HEK293 (cell line): ENCODE measurements at regions not wholly inside any gene's neighbourhood (a gene's known extent, or its start where the extent isn't known, plus 50 kb on each side); places are given as distances from the start of the nearest gene placed in this dataset.

ENCODE experiments used
- AEBP2 ChIP-seq: fragments of 450-650 bp; formaldehyde crosslinking; IDR thresholded peaks from 2 replicates; pipeline ENCODE4 v1.5.1; 2016; ENCODE audit warnings: missing biosample characterization, missing genetic modification characterization, borderline replicate concordance
- CTCF ChIP-seq: fragments of 450-650 bp; formaldehyde crosslinking; IDR thresholded peaks from 2 replicates; pipeline ENCODE4 v1.5.1; 2016; ENCODE audit warnings: missing biosample characterization, missing genetic modification characterization
- SALL2 ChIP-seq: fragments of 450-650 bp; formaldehyde crosslinking; IDR thresholded peaks from 2 replicates; pipeline ENCODE4 v1.5.0; 2017; ENCODE audit warnings: missing biosample characterization, mild to moderate bottlenecking, missing genetic modification characterization, borderline replicate concordance
- ZNF132 ChIP-seq: fragments of 450-650 bp; formaldehyde crosslinking; IDR thresholded peaks from 2 replicates; pipeline ENCODE4 v1.5.1; 2017; ENCODE audit warnings: missing biosample characterization, missing genetic modification characterization, borderline replicate concordance
- ZNF18 ChIP-seq: fragments of 450-650 bp; formaldehyde crosslinking; IDR thresholded peaks from 2 replicates; pipeline ENCODE4 v1.5.1; 2016; ENCODE audit warnings: missing biosample characterization, missing genetic modification characterization

- TF ChIP-seq CTCF (tag by site-specific recombination) (no peak), SALL2 (tag by site-specific recombination) (no peak), AEBP2 (tag by site-specific recombination) (no peak), ZNF18 (tag by site-specific recombination) (no peak), ZNF132 (tag by site-specific recombination) (no peak)
Measured at GRCh38 chr17:62140836-62141235, 75.8 kb upstream of the MED13 start.
